HUDEP-2 (cell line): ENCODE measurements at regions not wholly inside any gene's neighbourhood (a gene's known extent, or its start where the extent isn't known, plus 50 kb on each side); places are given as distances from the start of the nearest gene placed in this dataset.
"Not testable (repeated sequence)": the region's sequence is repeated elsewhere in the genome, so short reads cannot be mapped to it uniquely, and the experiment has no call there.

Experiments
- DNase-seq, 76 experiments: peaks; one replicate each; lab custom pipeline; 2025; ENCODE audit not compliant: unreplicated experiment in 76 of 76; lab: John Stamatoyannopoulos, UW

GRCh38 chr6:69489970-69490369 is 306.8 kb downstream of the LMBRD1 start:
- peak in 1 of 76 experiments; percentile 15 for DNase-seq

DNA sequence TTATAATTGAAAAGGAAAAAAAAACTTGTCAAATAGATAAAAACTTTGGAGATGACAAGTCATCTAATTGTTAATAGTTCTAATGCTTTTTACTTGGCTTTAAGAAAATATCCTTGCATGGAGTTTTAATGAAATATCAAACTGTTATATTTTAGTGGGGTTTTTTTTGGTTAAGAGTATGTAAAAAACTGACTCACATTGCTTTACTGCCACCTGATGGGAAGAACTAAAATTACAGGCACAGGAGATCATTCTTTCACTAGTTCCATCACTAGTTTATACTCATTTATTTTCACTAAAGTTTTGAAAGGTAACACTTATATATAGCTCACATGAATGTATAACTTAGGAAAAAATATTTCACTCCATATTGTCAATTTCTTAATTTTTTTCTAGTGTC is 309.1 kb downstream of the LMBRD1 start:
- DNase-seq = peak in 4 of 76 experiments; percentile 1 to 9 (median 4)

GRCh38 chr6:69466979-69467570 is 329.7 kb downstream of the LMBRD1 start:
- DNase-seq = no peak

- no peak for DNase-seq
These were observed 330.9 kb downstream of the LMBRD1 start for GRCh38 chr6:69465866-69466265.

- no peak for DNase-seq
These were observed 340.7 kb downstream of the LMBRD1 start for GRCh38 chr6:69456086-69456485.

- DNase-seq = not testable (repeated sequence)
These were observed 342.2 kb downstream of the LMBRD1 start for GRCh38 chr6:69454619-69455018.

- DNase-seq = not testable (repeated sequence)
These were observed 346.3 kb downstream of the LMBRD1 start for GRCh38 chr6:69450493-69450892.

DNA sequence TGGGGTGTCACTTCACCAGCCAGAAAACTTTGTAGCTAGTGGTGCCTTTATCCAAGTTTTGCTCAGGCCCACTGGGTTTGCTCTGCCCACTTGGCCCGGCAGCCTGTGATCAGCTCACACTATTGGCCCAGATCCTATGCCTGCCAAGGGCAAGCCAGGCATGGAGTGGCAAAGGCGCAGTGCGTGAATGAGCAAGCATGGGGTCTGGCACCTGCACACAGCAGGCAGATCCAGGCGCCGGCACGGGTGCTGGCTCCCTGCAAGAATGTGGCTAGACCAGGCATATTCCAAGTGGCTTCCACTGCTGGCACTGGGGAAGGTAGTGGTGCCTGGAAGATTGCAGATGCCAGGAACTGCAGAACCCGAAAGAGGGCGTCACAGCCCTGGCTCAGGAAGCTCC is 346.9 kb downstream of the LMBRD1 start:
- no peak for DNase-seq
